ENCODE measurements at regions not wholly inside any gene's neighbourhood (a gene's known extent, or its start where the extent isn't known, plus 50 kb on each side); places are given as distances from the start of the nearest gene placed in this dataset.

- TF ChIP-seq POLR2A (IDR thresholded peaks at IDR 0.05), result no peak
- no peak for TF ChIP-seq CTCF (IDR thresholded peaks at IDR 0.05)
Observed at GRCh38 chr5:17690473-17690872, 56.2 kb downstream of the TAF11L14 start.

Measured in breast epithelium (tissue), 3 donors.